GM19395 (cell line): ENCODE measurements at regions not wholly inside any gene's neighbourhood (a gene's known extent, or its start where the extent isn't known, plus 50 kb on each side); places are given as distances from the start of the nearest gene placed in this dataset.

Source experiments
- ATAC-seq: cut with Tn5 transposase; IDR thresholded peaks from one replicate; pipeline ENCODE4 v1.9.1; 2021; ENCODE audit warnings: mild to moderate bottlenecking, moderate library complexity; ENCODE audit not compliant: unreplicated experiment

GRCh38 chr5:52710310-52710971 lies 77.3 kb upstream of the ITGA1 start:
- ATAC-seq = peak; percentile 65

- ATAC-seq = no peak
Measured at GRCh38 chr5:52710972-52711596, 76.6 kb upstream of the ITGA1 start.

DNA sequence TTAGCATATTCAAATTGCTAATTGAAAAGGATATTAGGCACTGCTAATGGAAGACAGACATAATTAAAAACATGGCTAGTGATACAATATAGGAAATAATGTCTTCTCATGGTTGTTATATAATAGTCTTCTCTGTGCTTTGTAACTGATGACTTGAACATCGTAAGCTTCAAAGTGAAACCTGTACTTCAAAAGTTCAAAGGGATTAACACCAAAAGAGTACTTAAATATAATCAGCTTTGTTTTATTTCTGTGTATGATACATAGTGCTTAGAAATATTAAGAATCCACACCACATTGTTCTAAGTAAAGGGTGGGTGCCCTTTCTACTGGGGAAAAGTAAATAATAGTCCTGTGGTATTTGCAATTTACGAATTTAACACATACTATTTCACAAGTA lies 75.4 kb upstream of the ITGA1 start:
- no peak for ATAC-seq

DNA sequence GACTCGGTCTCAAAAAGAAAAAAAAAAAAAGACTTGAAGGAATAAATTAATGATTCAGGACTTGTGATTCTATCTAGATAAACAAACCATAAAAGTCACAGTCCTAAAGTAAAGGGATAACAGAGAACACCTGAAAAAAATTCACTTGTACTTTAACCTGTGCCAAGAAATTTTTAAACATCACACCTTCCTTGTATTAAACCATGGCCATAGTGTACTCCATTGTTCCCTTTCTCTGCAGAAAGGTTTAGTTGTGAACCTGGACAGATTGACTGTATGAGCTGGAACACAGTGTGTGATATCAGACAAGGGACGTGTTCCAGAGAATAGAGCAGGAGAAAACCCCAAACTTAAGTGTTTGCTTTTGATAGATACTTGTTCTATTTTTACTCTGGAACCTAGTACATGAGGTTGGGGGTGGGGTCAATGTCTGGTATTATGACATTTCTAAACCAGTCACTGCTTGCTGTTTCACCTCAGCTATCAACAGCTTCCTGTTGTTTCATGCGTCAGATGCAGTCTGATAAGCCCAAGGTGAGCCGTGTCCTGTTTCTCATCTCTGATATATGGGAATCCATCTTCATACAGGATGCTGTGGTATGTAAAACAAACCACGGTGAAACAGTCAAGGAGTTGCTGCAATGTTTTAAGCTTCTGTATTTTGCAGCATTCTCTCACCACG lies 62.5 kb upstream of the ITGA1 start:
- ATAC-seq = peak; percentile 94

DNA sequence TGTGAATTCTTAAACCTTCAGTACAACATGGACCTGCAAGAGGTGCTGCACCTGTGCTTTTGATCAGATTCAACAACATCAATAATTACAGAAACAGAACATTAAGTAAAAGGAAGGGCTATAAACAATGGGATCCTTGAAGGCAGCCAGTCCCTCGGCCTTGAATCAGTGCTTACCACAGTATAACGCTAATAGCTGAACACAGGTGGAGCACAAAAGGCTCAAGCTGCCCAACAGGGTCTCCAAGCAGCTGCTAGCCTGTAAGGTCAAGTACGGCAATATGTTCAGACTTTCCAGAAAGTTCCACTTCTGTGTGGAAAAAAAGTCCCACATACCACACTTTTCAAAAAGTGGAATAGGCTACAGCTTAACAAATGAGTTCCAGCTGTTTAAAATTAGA lies 61.9 kb upstream of the ITGA1 start:
- no peak for ATAC-seq

- ATAC-seq = no peak
Measured at GRCh38 chr5:52727020-52727419, 60.7 kb upstream of the ITGA1 start.

GRCh38 chr5:52727576-52727975 lies 60.1 kb upstream of the ITGA1 start:
- ATAC-seq = no peak

- no peak for ATAC-seq
Measured at GRCh38 chr5:52728224-52728623, 59.5 kb upstream of the ITGA1 start.

DNA sequence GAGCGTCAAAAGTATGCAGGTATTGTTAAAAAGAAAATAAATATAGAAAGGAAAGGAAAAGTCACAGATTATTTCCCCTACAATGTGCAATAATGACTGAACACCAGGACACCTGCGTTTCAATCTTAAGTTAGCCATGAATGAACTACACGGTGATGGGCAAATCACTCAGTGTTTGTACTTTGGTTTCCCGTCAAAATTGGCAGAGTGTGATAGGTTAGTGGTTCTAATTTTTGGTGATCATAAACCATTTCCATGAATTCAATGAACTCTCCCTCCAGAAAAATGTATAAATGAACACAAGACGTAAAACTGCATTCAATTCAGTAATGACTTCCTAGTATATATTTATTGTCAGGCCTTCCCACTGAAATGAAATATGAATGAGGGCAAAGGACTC lies 59.0 kb upstream of the ITGA1 start:
- no peak for ATAC-seq

- no peak for ATAC-seq
Measured at GRCh38 chr5:52731274-52732027, 56.3 kb upstream of the ITGA1 start.

- no peak for ATAC-seq
Measured at GRCh38 chr5:52734557-52734956, 53.2 kb upstream of the ITGA1 start.

DNA sequence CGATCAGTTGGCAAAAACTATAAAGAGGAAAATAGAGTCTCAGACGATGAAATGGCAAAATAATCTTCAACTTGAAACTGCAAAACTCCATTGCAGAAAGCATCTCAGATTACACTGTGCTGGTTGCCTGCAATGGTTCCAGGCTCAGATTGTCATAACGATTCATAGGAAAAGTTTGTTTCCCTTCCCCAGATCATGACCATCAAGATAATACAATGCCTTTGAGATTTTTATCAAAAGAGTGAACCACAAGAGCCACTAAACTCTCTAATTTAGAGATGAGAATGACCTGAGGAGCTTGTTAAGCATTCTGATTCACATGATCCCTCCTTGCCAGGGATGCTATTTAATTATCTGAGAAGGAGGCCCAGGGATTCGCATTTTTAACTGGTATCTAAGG lies 52.6 kb upstream of the ITGA1 start:
- ATAC-seq = no peak
